GM21526 (cell line): ENCODE measurements at regions not wholly inside any gene's neighbourhood (a gene's known extent, or its start where the extent isn't known, plus 50 kb on each side); places are given as distances from the start of the nearest gene placed in this dataset.

Experiments
- ATAC-seq: cut with Tn5 transposase; IDR thresholded peaks from one replicate; pipeline ENCODE4 v1.9.1; 2021; ENCODE audit warnings: moderate library complexity; ENCODE audit not compliant: unreplicated experiment, low FRiP score

DNA sequence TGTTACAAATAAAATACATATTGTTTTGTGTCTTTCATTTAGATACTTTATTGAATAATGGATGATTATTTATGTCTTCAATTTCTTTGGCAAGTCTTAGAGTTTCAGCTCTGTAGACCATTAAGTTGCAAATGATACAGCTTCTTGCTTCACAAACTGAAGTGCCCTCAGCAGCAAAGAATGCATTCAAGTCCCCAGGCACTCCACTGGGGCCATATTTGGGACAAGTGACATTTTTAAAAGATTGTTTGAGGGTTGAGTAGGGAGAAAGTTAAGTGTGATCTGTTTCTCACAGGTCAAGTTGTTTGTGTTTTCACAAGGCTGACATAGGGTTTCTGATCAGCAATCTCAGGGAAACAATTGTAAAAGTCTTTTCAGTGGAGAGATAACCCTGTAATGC lies 400.7 kb downstream of the PLA2G4A start:
- no peak for ATAC-seq

GRCh38 chr1:187234706-187235105 lies 406.0 kb downstream of the PLA2G4A start:
- no peak for ATAC-seq

GRCh38 chr1:187236199-187236598 lies 407.4 kb downstream of the PLA2G4A start:
- no peak for ATAC-seq

- ATAC-seq: no peak
Measured at GRCh38 chr1:187236676-187237075, 407.9 kb downstream of the PLA2G4A start.

DNA sequence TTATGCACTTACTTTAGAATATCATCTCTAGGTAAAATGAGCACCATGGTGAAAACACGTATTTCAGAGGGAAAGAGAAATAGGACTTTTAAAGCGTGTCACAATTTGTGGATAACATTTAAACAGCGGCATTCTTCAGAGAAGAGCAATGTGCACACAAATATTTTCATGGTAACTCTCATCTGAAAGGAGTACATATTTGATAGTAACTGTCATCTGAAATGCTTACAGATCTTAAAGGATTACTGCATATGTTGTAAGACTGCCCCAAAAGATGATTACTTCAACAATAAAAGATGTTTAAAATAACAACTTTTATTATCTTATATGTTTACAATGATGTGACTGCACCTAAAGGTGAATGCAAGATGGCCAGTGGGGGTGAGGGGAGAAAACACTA lies 408.8 kb downstream of the PLA2G4A start:
- ATAC-seq: no peak

DNA sequence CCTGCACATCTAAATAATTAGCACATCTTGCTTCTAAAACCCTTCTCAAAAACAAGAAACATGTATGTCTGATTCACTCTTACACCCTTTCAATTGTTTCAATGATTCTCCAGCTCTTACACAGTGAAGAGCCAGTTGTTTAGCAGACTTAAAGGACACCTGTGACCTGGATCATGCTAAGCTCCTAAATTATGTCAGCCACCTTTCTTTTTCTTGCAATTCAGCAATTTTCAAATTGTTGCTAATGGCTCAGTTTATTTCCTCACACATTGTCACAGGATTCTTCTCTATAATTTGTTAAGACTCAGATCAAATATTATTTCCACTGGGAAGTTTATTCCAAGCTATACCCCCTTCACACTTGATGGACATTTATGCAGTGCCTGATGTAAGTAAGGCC lies 413.2 kb downstream of the PLA2G4A start:
- no peak for ATAC-seq

DNA sequence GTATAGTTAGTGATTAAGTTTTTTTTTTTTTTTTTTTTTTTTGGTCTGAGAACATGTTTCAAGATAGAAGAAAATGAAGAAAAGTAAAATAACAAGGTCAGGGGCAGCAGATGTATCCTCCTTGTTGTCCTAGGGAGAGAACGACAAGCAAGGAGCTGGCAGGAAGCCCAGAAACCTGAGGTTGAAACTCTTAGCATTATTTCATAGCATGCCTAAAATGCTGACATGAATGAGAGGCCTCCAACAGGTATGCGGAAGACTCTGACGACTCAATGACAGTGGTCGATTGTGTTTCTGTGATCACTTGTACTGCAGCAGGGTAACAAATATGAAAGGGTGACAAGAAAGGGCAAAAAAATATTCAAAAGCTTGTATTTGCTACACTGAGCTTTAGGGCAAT lies 415.9 kb downstream of the PLA2G4A start:
- ATAC-seq: no peak

DNA sequence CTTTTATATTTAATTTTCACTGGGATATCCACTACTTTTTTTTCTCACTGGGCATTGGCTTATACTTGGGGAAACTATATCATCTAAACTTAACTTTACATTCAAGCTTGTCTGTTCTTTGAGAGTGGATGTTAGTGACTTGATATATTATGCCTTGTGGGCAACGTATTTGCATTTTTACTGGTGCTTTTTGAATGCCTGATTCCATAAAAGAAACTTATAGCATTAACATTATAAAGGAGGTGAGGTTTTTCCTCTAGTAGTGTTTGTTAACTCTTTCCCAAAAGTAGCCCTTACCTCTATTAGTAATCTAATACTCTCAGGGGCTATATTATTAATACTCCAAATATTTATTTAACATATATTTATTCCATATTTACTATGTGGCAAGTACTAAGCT lies 416.5 kb downstream of the PLA2G4A start:
- ATAC-seq: no peak

GRCh38 chr1:187249196-187249595 lies 420.4 kb downstream of the PLA2G4A start:
- ATAC-seq: no peak

DNA sequence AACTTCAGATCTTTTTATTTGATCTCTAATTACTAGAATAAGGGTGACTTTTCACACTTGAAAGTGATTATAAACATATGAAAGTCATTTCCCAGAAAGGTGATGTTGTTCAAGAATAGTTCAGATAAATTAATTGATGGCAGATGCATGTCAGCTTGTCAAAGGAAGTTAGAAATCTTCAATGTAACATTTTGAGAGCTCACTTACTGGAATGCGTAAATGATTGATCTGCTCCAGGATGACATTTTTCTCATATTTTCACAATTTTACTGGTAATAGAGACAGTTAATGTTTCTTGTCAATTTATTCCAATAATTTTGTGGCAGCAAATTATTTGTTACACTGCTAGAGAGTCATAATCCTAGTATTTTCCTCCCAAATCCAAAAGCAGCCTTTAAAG lies 424.2 kb downstream of the PLA2G4A start:
- no peak for ATAC-seq

- ATAC-seq: no peak
Measured at GRCh38 chr1:187257476-187257875, 428.7 kb downstream of the PLA2G4A start.

- ATAC-seq: no peak
Measured at GRCh38 chr1:187261637-187262036, 432.9 kb downstream of the PLA2G4A start.

DNA sequence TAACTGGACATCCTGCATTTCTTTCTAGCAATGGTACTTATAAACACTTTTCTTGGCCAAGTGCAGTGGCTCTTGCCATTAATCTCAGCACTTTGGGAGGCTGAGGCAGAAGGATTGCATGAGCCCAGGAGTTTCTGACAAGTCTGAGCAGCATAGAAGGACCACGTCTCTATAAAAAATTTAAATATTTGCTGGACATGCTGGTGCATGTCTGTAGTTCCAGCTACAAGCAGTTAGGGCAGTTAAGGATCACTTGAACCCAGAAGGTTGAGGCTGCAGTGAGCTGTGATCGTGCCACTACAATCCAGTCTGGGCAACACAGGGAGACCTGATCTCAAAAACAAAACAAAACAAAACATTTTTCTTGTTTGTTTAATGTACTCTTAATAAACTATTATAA lies 434.0 kb downstream of the PLA2G4A start:
- ATAC-seq: no peak

- ATAC-seq: no peak
Measured at GRCh38 chr1:187264995-187265602, 436.4 kb downstream of the PLA2G4A start.

GRCh38 chr1:187266051-187266450 lies 437.3 kb downstream of the PLA2G4A start:
- no peak for ATAC-seq

GRCh38 chr1:187267827-187268226 lies 439.1 kb downstream of the PLA2G4A start:
- ATAC-seq: no peak

DNA sequence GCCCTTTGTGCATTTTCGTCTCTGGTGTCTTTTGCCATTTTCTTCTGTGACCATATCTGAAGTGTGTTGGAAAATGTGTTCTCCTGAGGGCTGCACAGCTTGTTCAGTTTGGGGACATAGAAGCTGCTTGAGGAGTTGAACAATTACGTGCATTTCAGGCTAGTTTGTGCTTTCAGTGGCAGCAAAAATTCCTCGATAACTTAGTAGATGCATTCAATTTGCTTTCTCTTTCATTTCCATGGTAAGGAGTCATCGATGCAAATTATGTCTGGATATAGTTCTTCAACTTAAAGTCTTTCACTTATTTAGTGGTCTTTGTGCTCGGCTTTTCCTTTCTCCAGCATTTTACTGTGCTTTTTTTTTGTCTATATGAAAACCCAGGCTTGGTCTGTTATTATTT lies 441.5 kb downstream of the PLA2G4A start:
- ATAC-seq: no peak

DNA sequence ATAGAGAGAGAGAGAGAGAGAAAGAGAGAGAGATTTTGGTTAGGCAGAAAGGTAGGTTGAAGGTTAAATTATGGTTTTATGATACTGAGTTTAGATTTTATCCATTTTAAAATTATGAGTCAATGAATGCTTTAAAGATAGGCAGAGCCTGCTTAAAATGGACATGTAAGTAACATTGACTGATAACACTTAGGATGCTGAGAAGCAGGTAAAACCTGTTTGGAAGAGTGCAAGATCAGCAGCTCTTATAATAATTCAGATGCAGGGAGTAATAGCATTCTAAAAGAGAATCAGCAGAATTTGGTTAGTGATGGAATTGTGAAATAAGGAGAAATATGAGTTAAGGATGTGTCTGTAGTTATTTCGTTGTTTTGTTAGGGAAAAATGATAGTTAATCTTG lies 446.6 kb downstream of the PLA2G4A start:
- ATAC-seq: no peak

DNA sequence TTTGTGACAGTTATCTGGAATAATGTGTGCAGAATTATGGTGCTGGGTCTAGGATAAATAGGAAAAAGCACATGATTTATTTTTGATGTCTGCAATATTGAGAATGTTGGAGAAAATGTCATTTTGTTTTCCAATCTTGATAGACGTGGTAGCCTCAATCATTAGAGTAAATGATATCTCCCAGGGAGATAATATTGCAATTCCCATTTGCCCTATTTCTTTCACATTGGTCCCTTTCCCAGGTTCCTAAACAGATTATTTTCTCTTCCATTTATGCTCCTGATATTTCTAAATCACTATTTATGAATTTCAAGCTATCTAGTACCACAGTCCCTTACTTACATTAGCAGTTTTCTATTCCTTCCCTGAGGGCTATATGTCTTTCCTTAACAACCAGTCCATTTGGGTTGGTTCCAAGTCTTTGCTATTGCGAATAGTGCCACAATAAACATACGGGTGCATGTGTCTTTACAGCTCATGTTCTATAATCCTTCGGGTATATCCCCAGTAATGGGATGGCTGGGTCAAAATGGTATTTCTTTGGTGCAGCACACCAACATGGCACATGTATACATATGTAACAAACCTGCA lies 447.3 kb downstream of the PLA2G4A start:
- ATAC-seq: no peak

GRCh38 chr1:187276677-187277076 lies 447.9 kb downstream of the PLA2G4A start:
- no peak for ATAC-seq

GRCh38 chr1:187280031-187280430 lies 451.3 kb downstream of the PLA2G4A start:
- no peak for ATAC-seq

GRCh38 chr1:187281085-187281484 lies 452.3 kb downstream of the PLA2G4A start:
- ATAC-seq: no peak

DNA sequence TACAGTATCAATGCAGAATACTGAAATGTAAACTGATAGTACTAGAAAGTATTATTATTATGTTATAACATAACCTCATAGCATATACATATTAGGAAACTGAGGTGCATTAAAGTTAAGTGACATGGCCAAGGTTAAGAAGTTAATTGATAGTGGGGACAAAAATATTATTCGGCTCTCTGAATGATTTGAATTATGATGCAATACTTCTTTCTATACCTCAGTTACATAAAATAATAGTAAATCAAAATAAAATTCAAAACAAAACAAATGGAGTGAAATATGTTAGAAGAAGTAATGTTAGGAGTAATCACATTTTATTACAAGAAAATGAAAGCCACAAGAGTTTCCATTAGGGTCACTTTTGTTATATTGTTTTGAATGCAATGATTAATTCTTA lies 455.2 kb downstream of the PLA2G4A start:
- ATAC-seq: no peak
